ENCODE measurements at regions not wholly inside any gene's neighbourhood (a gene's known extent, or its start where the extent isn't known, plus 50 kb on each side); places are given as distances from the start of the nearest gene placed in this dataset.
A peak's percentile ranks its signal among the peaks of the same experiment; 100 is the strongest.

DNA sequence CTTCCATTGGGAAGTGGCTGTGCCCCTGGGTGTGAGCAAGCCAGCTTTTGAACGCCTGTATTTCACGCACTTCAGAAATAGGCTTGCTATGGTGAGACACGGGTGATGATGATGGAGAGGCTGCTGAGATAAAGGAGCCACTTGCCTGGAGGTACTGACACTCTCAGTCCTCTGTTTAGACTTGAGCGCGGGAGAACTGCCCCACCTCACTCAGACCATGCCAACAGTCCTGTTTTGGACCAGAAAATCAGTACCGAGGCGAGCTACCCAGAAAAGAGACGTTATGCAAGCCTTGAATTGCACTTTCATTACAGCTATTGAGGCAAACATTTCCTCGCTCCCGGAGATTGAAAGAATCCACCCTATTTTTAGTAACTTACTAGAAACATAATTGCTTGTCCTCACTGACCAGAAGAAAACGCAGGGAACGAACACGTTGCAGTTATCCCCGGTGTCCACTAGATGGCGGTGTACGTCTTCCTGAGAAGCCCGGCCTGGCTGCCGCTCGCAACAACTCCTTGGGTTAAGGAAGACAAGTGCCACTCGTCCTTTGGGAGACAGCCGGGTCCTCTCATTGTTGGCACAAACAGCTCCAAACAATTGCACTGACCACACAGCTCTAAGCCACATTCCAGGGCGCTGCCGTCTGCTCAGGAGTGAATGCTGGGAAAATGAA is 142.4 kb downstream of the PSAT1 start:
- no peaks in the 10 kb centered on the region for H3K79me2 ChIP-seq (ENCODE audit: low read length)
- H3K4me1 ChIP-seq (ENCODE audit: low read length), result no peaks in the 10 kb centered on the region
- TF ChIP-seq EZH2phosphoT487 (IDR thresholded peaks at IDR 0.05; ENCODE audit: low read length) (no peak), CTCF (IDR thresholded peaks at IDR 0.05; ENCODE audit: low read length) (peak; percentile 93), EZH2 (optimal IDR thresholded peaks at IDR 0.05; ENCODE audit: low read depth, low read length) (no peak)
- no peaks in the 10 kb centered on the region for H3F3A ChIP-seq (ENCODE audit: insufficient read depth, low read length)
- DNase-seq, result peak; percentile 80
- no peak overlapping the region for H3K27ac ChIP-seq (ENCODE audit: low read length)
- H2AFZ ChIP-seq (ENCODE audit: low read length), result peak overlapping the region; percentile 50; the same call in 1 of the 2 replicates
- H3K4me3 ChIP-seq (ENCODE audit: low read length), result no peak overlapping the region
- H3K27me3 ChIP-seq (replicated peaks; ENCODE audit: insufficient read depth, low read length), result no peaks in the 10 kb centered on the region
- H3K36me3 ChIP-seq (replicated peaks; ENCODE audit: insufficient read depth, low read length), result no peaks in the 10 kb centered on the region
- no peaks in the 10 kb centered on the region for H3K9me2 ChIP-seq (replicated peaks; ENCODE audit: insufficient read depth, low read length)
- no peak overlapping the region for H3K4me2 ChIP-seq (ENCODE audit: low read depth, low read length)
- H3K9me3 ChIP-seq (replicated peaks; ENCODE audit: insufficient read depth, low read length), result no peaks in the 10 kb centered on the region
- H4K20me1 ChIP-seq (ENCODE audit: insufficient read depth, low read length), result no peaks in the 10 kb centered on the region
- H3K9ac ChIP-seq (ENCODE audit: low read length), result no peak overlapping the region

- Histone ChIP-seq H3K27me3 (replicated peaks; ENCODE audit: insufficient read depth, low read length) (no peaks in the 10 kb centered on the region), H4K20me1 (ENCODE audit: insufficient read depth, low read length) (no peaks in the 10 kb centered on the region), H3K4me1 (ENCODE audit: low read length) (no peaks in the 10 kb centered on the region), H3K9me2 (replicated peaks; ENCODE audit: insufficient read depth, low read length) (no peaks in the 10 kb centered on the region), H3K9me3 (replicated peaks; ENCODE audit: insufficient read depth, low read length) (no peaks in the 10 kb centered on the region), H3K4me2 (ENCODE audit: low read depth, low read length) (no peak overlapping the region), H3K27ac (ENCODE audit: low read length) (no peak overlapping the region), H3K9ac (ENCODE audit: low read length) (no peak overlapping the region), H3K4me3 (ENCODE audit: low read length) (no peak overlapping the region), H2AFZ (ENCODE audit: low read length) (peak overlapping the region; percentile 50; the same call in 1 of the 2 replicates), H3K79me2 (ENCODE audit: low read length) (no peaks in the 10 kb centered on the region), H3F3A (ENCODE audit: insufficient read depth, low read length) (no peaks in the 10 kb centered on the region), H3K36me3 (replicated peaks; ENCODE audit: insufficient read depth, low read length) (no peaks in the 10 kb centered on the region)
- TF ChIP-seq EZH2 (optimal IDR thresholded peaks at IDR 0.05; ENCODE audit: low read depth, low read length) (no peak), CTCF (IDR thresholded peaks at IDR 0.05; ENCODE audit: low read length) (no peak), EZH2phosphoT487 (IDR thresholded peaks at IDR 0.05; ENCODE audit: low read length) (no peak)
- DNase-seq, result no peak
Measured at GRCh38 chr9:78439866-78440830, 143.2 kb downstream of the PSAT1 start.

GRCh38 chr9:78441396-78441795 is 144.5 kb downstream of the PSAT1 start:
- H4K20me1 ChIP-seq (ENCODE audit: insufficient read depth, low read length), result no peaks in the 10 kb centered on the region
- no peak overlapping the region for H2AFZ ChIP-seq (ENCODE audit: low read length)
- no peaks in the 10 kb centered on the region for H3K27me3 ChIP-seq (replicated peaks; ENCODE audit: insufficient read depth, low read length)
- H3K9me3 ChIP-seq (replicated peaks; ENCODE audit: insufficient read depth, low read length), result no peaks in the 10 kb centered on the region
- no peak for TF ChIP-seq CTCF (IDR thresholded peaks at IDR 0.05; ENCODE audit: low read length)
- no peak for TF ChIP-seq EZH2 (optimal IDR thresholded peaks at IDR 0.05; ENCODE audit: low read depth, low read length)
- TF ChIP-seq EZH2phosphoT487 (IDR thresholded peaks at IDR 0.05; ENCODE audit: low read length), result no peak
- no peak overlapping the region for H3K4me3 ChIP-seq (ENCODE audit: low read length)
- DNase-seq, result no peak
- no peaks in the 10 kb centered on the region for H3K36me3 ChIP-seq (replicated peaks; ENCODE audit: insufficient read depth, low read length)
- H3K27ac ChIP-seq (ENCODE audit: low read length), result no peak overlapping the region
- H3K9me2 ChIP-seq (replicated peaks; ENCODE audit: insufficient read depth, low read length), result no peaks in the 10 kb centered on the region
- no peak overlapping the region for H3K9ac ChIP-seq (ENCODE audit: low read length)
- no peaks in the 10 kb centered on the region for H3K4me1 ChIP-seq (ENCODE audit: low read length)
- H3F3A ChIP-seq (ENCODE audit: insufficient read depth, low read length), result no peaks in the 10 kb centered on the region
- H3K79me2 ChIP-seq (ENCODE audit: low read length), result no peaks in the 10 kb centered on the region
- no peak overlapping the region for H3K4me2 ChIP-seq (ENCODE audit: low read depth, low read length)
